ENCODE measurements at regions not wholly inside any gene's neighbourhood (a gene's known extent, or its start where the extent isn't known, plus 50 kb on each side); places are given as distances from the start of the nearest gene placed in this dataset.

GRCh38 chr3:130260918-130261317 is 84.6 kb upstream of the COL6A5 start:
- no peak for DNase-seq (ENCODE audit: low spot score)

- DNase-seq (ENCODE audit: low spot score) = no peak
Measured at GRCh38 chr3:130263708-130264107, 81.8 kb upstream of the COL6A5 start.

- DNase-seq (ENCODE audit: low spot score) = no peak
Measured at GRCh38 chr3:130266817-130267216, 78.7 kb upstream of the COL6A5 start.

DNA sequence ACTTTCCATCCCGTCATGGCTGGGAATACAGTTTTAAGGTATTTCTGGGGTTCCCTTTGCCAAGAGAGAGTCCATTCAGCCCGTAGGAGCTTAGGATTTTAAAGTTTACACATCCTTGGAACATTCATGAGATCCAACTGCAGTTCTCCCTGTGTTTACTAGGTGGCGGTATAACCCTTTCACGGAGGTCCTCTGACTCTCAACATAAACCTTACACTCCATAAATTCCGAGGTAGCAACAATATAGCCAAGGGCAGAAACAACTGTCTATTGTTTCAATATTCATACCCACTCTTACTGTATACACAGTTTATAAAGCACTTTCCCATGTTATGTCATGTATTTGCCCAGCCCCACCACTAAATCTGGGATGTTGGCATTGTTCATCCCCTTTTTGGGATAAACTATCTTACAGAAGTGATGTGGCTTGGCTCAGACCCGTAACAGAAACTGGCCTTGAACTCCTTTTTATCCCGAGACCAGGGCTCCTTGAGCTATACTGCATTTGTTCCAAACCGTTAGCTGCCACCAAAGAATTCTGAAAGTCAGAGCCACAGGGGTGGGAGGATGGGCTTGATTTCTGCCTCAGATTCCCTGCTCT is 69.2 kb upstream of the COL6A5 start:
- peak; percentile 66 for DNase-seq (ENCODE audit: low spot score)

GRCh38 chr3:130288670-130289069 is 56.8 kb upstream of the COL6A5 start:
- no peak for DNase-seq (ENCODE audit: low spot score)

- no peak for DNase-seq (ENCODE audit: low spot score)
Measured at GRCh38 chr3:130291148-130291547, 54.3 kb upstream of the COL6A5 start.

DNA sequence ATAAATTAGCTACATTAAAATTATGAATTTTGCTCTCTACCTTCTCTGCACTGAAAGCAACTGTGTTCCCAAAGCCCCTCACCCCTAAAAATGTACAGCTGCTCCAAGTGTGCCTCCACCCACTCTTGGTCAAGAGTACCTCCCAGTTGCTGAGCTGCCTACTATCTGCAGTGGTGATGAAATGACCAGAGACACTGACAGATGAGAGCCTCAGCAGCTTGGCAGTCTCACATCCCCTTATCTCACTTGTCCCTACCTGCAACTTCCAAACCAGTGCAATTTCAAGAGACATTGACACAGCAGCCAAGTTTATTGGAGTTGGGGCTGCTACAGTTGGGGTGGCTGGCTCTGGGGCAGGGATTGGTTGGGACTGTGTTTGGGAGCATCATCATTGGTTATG is 52.2 kb upstream of the COL6A5 start:
- DNase-seq (ENCODE audit: low spot score) = no peak

Measured in SW480 (cell line).